Astrocyte of the spinal cord (primary cell): ENCODE measurements at regions not wholly inside any gene's neighbourhood (a gene's known extent, or its start where the extent isn't known, plus 50 kb on each side); places are given as distances from the start of the nearest gene placed in this dataset.
A peak's percentile ranks its signal among the peaks of the same experiment; 100 is the strongest.

Experiments
- DNase-seq: peaks from one replicate; pipeline ENCODE4 v3.0.0; 2011; ENCODE audit warnings: low read depth, low spot score
- H3K4me3 ChIP-seq: 2 replicates; pipeline ENCODE4 v1.5.1; 2011; ENCODE audit warnings: low read depth, mild to moderate bottlenecking, low read length, moderate library complexity
- CTCF ChIP-seq: IDR thresholded peaks from 2 replicates; pipeline ENCODE4 v1.5.1; 2012; ENCODE audit warnings: low read depth, mild to moderate bottlenecking, low read length, inconsistent platforms
- in situ Hi-C: cut with HindIII; loops from 2 replicates; pipeline ENCODE4 v1.10.0; 2017; ENCODE audit warnings: low sequenced_read_pairs

DNA sequence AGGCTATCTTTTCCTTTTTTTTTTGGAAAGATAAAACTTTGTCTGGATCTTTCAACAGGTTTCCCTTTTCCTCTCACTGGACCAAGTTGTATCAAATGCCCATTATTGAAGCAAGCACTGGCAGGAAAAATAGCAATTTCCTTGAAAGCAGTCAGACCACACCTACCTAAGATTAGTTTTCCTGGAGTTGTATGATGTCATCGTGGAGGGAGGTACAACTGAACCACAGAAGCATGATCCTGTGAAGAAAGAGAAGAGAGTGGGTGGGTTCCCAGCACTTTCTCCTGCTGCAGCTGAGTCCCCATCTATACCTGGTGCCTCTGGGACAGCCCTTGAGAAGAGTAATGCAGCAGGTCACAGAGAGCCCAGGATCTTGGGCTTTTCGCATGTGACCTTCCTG is 63.6 kb upstream of the ERCC4 start:
- TF ChIP-seq CTCF, result no peak
- H3K4me3 ChIP-seq, result no peak overlapping the region
- in situ Hi-C loops, result no loop called here
- DNase-seq, result no peak

DNA sequence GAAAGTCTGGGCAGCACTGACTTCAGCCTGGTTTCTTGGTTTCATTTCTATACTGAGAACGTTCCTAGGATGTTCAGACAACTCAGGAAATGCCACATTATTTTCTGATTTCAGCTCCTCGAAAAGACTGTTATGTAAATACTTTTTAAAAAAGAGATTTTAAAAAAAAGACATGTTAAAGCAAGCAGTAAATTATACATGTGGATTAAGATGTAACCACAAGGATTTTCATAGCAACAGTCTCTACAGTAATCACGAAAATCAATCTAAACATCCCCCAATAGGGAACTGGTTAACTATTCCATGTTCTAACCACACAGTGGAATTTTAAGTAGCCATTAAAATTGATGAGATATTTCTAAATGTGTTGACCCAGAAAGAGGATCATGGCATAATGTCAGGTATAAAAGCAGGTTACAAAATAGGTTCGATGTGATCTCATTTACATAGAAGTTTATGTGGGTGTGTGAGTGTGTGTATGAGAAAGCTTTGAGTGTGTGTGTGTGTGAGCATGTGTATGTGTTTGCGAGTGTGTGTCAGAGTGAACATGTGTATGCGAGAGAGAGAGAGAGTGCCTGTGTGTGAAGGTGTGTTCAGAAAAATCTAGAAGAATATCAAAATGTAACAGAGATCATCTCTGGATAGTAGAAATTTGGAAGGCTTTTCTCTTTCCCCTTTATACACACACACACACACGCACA is 63.0 kb upstream of the ERCC4 start:
- in situ Hi-C loops, result no loop called here
- no peak for TF ChIP-seq CTCF
- H3K4me3 ChIP-seq, result no peak overlapping the region
- DNase-seq, result no peak

DNA sequence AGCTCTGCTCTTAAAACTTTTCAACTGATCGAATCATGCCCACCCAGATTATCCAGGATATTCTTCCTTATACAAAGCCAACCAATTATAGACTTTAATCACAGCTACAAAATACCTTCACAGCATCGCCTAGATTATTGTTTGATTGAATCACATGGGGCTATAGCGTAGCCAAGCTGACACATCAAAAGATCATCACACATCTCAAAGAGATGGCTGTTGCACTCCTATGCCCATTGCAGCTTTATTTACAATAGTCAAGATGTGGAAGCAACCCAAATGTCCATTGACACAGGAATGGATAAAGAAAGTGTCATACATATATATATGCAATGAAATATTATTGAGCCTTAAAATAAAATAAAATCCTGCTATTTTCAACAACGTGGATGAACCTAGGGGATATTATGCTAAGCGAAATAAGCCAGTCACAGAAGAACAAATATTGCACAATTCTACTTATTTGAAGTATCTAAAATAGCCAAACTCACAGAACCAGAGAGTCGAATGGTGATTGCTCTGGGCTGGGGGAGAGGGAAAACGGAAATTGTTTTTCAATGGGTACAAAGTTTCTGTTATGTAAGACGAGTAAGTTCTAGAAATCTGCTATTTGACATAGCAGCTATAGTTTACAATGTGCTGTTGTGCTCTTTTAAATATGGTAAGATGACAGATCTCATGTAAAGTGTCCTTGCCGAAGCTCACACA is 60.9 kb upstream of the ERCC4 start:
- in situ Hi-C loops, result no loop called here
- DNase-seq, result no peak
- no peak overlapping the region for H3K4me3 ChIP-seq
- no peak for TF ChIP-seq CTCF

DNA sequence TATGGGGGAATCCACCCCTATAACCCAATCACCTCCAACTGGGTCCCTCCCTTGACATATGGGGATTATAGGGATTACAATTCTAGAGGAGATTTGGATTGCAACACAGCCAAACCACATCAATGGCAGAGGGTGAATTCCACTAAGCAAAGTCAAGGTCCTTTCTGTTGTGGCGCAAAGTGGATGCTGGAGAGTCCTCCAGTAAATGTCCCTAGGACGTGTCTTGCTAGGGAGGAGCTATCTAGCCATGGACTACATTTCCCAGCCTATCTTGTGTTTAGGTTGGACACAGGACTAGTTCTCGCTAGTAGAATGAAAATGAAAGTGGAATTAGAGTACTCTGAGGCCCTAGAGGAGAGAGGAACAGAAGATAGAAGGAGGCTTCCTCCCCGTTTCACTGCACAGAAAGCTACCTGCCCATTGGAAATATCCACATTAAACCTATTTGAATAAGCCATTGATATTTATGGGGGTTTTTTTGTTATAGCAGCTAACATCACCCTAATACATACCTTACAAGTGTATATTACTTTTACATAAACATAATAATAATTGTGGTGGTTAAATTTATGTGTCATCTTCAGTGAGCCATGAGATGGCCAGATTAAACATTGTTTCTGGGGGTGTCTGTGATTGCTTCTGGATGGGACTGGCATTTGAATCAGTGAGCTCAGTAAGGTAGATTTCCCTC is 56.7 kb upstream of the ERCC4 start:
- H3K4me3 ChIP-seq, result no peak overlapping the region
- in situ Hi-C loops, result no loop called here
- DNase-seq, result no peak
- TF ChIP-seq CTCF, result no peak

DNA sequence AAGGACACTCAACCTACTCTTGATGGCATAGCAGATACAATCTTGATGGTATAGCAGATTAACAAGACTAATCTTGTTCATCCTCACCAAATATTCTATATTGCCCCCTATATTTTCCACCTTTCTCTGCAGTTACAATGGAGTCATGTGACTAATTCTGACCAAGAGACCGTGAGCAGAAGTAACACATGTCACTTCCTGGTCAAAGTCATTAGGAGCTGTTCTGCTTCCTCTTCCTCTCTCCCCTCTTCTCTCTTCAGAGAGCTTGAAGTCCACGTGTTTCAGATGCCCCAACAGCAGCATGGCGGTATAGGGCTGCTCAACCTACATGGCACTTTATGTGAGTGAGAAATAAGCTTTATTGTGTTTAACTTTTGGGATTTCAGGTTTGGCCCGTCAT is 55.3 kb upstream of the ERCC4 start:
- no peak for DNase-seq
- in situ Hi-C loops, result no loop called here
- TF ChIP-seq CTCF, result no peak
- H3K4me3 ChIP-seq, result no peak overlapping the region

- peak; percentile 75 for TF ChIP-seq CTCF
- H3K4me3 ChIP-seq, result no peak overlapping the region
- in situ Hi-C loops, result no loop called here
- DNase-seq, result peak; percentile 48
Observed at GRCh38 chr16:13866073-13866472, 53.9 kb upstream of the ERCC4 start.
